GM12892 (cell line): ENCODE measurements at regions not wholly inside any gene's neighbourhood (a gene's known extent, or its start where the extent isn't known, plus 50 kb on each side); places are given as distances from the start of the nearest gene placed in this dataset.

Source experiments
- DNase-seq: peaks from one replicate; pipeline ENCODE4 v3.0.0; 2011; ENCODE audit not compliant: insufficient read length
- FAIRE-seq: peaks from 2 replicates; lab custom pipeline; 2011; peaks lifted over from hg19 to GRCh38; lab: Jason Lieb, UNC
- POLR2A ChIP-seq: IDR thresholded peaks from 2 replicates; pipeline ENCODE4 v1.6.1; 2011; ENCODE audit warnings: low read depth, low read length, control low read depth
- POLR2AphosphoS5 ChIP-seq: IDR thresholded peaks from 2 replicates; pipeline ENCODE4 v1.6.1; 2011; ENCODE audit warnings: low read depth, low read length, control low read depth
- TAF1 ChIP-seq: IDR thresholded peaks from 2 replicates; pipeline ENCODE4 v1.6.1; 2011; ENCODE audit warnings: low read depth, mild to moderate bottlenecking, control low read depth, low read length, borderline replicate concordance

DNA sequence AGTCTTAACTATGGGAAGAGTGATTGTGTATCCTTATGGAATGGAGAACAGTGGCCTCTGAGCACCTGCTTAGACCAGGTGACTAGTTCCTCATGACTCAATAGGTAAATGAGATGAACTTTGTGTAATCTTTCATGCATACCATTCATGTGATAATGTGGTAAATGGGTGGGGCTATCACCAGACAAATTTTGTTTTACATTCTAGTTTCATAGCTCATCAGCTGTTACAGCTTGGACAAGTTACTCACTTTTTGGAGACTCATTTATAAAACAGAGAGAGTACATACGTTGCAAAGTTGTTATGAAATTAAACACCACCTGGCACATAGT is 103.7 kb upstream of the TGFBR2 start:
- TF ChIP-seq POLR2A = no peak
- no peak for TF ChIP-seq TAF1
- TF ChIP-seq POLR2AphosphoS5 = no peak
- FAIRE-seq (no peak), DNase-seq (no peak)

DNA sequence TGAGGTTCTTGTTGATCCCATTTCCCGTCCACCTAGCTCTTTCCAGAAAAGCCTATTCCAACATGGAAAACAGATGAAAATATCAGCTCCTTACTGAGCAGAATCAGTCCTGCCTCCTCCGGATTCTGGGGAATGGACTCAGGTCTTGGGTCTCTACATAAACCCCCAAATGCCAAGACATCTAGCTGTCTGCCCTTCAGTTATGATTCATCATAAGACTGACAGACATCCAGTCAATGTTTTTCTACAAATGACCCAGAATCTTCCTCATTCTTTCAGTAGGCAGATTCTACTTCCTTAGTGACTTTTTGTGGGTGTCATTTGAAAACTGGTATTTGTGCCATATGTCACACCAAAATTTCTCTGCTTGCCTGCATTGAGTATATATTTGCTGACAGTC is 103.0 kb upstream of the TGFBR2 start:
- FAIRE-seq (no peak), DNase-seq (no peak)
- TF ChIP-seq POLR2A (no peak), POLR2AphosphoS5 (no peak), TAF1 (no peak)

DNA sequence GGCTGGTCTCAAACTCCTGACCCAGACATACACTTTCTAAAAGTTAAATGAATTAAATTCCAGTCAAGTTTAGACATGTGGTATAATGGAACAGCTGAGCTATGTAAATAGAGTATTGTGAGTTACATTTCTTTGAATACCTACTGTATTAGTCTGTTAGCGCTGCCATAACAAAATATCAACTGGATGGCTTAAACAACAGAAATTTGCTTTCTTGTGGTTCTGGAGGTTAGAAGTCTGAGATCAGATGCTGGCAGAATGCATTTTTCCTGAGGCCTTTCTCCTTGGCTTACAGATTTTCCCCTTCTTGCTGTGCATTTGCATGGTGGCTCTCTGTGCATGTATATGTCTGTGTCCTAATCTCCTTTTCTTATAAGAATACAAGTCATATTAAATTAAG is 101.5 kb upstream of the TGFBR2 start:
- TF ChIP-seq TAF1 = no peak
- no peak for TF ChIP-seq POLR2AphosphoS5
- no peak for TF ChIP-seq POLR2A

DNA sequence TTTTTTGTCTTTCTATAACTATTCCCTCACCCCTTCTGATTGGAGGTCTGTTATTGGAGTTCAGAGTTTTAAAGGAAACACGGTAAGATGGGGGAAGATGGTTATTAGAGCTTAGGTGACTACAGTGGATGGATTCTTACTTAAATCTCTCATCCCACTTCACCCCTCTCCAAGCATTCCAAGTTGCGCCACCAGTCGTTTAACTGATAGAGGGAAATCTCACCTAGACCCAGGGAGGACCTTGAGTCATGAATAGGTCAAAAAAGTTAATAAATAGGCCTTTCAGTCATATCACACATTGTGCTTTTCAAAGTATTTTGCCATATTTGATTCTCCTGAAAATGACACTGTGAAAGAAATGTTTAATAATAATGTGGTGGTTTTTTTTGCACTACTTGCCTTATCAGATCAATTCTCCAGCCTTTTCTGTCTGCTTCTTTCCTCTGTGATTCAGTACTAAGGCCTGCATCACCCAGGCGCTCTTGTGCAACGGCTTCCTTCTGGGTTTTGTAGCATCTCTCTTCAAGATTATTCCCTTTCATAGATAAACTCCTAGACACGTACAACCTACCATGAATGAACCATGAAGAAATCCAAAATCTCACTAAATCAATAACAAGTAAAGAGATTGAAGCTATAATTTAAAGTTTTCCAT is 100.4 kb upstream of the TGFBR2 start:
- TF ChIP-seq POLR2A (no peak), POLR2AphosphoS5 (no peak), TAF1 (no peak)

More for the DNA sequence above, 101.5 kb upstream of the TGFBR2 start:
- DNase-seq (no peak), FAIRE-seq (no peak)

DNA sequence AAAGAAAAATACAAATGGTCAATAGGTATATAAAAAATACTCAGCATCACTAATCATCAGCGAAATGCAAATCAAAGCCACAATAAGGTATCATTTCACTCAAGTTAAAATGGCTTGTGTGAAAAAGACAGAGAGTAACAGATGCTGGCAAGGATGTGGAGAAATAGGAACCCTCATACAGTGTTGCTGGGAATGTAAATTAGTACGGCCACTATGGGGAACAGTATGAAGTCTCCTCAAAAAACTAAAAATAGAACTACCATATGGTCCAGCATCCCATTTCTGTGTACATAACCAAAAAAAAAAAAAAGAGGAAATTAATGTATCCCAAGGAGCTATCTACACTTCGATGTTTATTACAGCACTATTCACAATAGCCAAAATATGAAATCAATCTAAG is 98.1 kb upstream of the TGFBR2 start:
- no peak for DNase-seq
- no peak for FAIRE-seq
- TF ChIP-seq POLR2A (no peak), POLR2AphosphoS5 (no peak), TAF1 (no peak)

More for the DNA sequence above, 100.4 kb upstream of the TGFBR2 start:
- FAIRE-seq (no peak), DNase-seq (no peak)

DNA sequence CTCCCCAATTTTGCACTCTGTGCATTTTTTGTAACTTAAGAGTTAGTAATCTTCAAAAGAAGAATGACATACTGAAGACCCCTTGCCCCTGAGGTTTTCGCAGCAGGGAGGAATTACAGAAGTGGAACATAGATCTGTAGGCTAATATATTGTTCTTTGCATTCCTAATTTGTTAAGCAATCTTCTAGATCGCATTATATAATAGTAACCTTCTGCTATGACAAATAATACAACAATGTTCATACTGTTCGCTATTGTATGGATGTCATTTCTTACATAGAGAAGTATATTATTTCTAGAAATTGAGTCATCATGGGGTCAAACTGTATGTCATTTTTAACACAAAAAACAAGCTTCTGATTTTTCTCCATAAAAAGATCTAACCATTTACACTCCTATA is 95.8 kb upstream of the TGFBR2 start:
- FAIRE-seq = no peak
- no peak for DNase-seq

DNA sequence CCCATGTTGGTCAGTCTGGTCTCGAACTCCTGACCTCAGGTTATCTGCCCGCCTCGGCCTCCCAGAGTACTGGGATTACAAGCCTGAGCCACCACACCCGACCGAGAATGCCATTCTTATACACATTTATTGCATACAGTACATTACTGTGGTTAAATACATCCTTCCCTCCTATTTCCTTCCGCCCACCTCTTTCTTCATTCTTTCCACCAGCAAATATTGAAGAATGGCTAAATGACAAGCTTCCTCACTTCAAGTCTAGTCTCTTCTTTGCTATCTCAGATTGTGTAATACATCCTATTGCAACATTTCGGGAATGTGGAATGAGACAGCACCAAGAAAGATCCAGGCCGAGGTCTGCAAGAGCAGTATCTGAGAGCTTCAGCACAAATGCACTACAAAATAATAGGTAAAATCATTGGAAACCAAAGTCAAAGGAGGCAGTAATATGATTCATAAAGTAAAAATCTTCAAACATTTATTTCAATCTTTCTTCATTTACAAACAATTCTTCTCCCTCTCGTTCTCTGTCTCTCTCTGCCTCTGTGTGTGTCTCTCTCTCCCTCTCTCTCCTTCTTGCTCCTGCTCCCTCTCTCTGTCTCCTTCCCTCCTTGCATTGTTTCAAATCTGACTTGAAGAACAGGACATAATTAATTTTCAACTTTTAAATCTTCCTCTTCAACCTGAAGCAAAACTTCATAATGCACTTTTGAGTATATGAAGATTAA is 94.7 kb upstream of the TGFBR2 start:
- DNase-seq (no peak), FAIRE-seq (no peak)
- TF ChIP-seq POLR2AphosphoS5 = no peak
- no peak for TF ChIP-seq POLR2A
- TF ChIP-seq TAF1 = no peak

More for the DNA sequence above, 95.8 kb upstream of the TGFBR2 start:
- no peak for TF ChIP-seq POLR2A
- TF ChIP-seq TAF1 = no peak
- TF ChIP-seq POLR2AphosphoS5 = no peak

DNA sequence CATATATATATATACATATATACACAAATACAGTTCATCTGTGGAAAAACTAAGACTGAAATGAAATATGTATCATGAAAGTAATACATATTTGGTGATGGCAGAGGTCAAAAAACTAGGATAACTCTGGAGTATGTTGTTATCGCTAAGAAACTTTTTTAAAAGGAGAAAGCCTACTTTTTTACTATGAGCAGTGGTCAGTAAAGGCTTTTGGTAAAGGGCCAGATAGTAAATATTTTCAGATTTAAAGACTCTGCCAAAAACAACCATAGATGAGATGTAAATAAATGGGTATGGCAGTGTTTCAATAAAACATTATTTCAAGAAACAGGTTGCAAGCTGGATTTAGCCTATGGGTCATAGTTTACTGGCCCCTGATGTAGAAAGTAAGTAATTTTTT is 93.8 kb upstream of the TGFBR2 start:
- TF ChIP-seq POLR2A (no peak), TAF1 (no peak), POLR2AphosphoS5 (no peak)
- FAIRE-seq (no peak), DNase-seq (no peak)

DNA sequence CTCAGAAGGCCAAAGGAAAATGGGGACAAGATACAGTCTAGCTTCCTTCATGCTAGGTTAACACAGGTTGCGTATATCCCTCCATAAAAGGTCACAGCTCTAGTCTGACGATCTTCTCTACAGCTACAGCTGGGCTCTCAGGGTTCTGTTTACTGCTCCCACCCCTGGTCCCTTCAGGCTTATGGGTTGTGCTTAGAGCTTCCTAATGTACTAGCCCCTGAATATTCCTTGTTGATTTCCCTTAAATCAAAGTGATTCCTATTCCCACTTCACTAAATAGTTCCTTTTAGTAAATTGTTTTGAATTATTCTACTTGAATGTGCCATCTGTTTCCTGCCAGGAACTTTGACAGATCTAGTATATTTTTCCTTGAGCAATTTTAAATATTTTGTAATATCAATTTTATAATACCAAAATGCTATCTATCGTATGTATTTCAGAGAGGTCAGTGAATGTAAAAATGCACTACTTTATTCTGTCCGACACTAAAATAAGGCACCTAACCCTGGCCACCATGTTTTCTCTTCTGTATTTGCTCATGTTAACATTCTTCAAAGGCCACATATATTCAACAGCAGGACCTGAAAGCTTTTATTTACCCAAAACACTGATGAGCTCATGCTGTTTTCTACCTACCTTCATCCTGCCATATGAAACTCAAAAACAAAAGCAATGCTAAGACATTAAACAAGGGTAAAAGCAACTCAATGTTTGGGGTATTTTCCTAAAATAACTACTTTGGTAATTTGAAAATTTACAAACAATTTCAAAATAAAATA is 92.8 kb upstream of the TGFBR2 start:
- DNase-seq (no peak), FAIRE-seq (no peak)
- TF ChIP-seq POLR2AphosphoS5 = no peak
- TF ChIP-seq POLR2A = no peak
- no peak for TF ChIP-seq TAF1

DNA sequence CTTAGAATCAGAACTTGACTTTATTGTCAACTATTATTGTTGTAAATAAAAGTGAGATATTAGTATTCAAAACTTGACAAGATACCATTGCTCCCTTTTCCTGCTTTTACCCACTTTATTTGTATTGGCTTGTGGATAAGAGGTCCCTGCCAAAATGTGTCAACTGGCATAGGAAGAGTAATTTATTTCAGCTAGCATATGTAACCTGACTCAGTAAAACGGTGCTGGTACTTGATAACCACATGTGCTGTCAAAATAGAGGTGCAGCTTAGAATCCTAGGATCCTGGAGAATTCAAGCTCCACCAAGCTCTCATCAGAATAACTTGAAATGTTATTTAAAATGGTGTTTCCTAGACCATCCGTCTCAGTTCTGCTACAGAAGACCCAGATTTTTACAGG is 90.2 kb upstream of the TGFBR2 start:
- DNase-seq = no peak
- FAIRE-seq = no peak
- TF ChIP-seq TAF1 (no peak), POLR2A (no peak), POLR2AphosphoS5 (no peak)

DNA sequence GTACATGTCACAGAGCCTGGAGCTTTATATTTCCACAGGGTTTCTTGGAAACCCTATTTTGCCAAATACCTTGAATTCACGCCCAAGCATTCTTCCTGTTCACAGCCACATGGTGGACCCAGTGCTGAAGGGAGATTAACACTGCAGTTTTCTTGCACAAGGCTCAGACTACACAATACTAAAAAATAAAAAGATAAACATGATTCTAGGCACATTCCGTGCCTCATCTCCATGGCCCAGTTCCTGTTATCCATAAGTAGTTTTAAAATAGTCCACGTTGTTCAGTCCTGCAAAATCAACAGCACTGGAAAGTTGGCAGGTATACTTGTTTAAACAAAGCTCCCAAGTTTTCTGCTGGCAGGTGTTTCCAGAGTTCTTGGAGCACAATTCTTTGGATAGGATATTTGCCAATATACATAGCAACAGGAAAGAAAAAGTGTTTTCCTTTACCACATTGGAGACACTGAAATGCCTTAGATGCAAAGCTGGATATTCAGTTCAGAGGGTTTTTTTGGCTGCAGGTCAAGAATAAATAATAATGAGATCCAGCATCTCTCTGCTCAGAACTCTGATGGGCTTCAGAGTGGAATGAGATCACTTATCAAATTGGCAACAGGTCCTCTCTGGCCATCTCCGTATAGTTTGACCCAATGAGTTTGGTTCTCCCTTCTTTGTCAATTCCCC is 88.1 kb upstream of the TGFBR2 start:
- TF ChIP-seq POLR2A (no peak), TAF1 (no peak), POLR2AphosphoS5 (no peak)
- DNase-seq (no peak), FAIRE-seq (no peak)

DNA sequence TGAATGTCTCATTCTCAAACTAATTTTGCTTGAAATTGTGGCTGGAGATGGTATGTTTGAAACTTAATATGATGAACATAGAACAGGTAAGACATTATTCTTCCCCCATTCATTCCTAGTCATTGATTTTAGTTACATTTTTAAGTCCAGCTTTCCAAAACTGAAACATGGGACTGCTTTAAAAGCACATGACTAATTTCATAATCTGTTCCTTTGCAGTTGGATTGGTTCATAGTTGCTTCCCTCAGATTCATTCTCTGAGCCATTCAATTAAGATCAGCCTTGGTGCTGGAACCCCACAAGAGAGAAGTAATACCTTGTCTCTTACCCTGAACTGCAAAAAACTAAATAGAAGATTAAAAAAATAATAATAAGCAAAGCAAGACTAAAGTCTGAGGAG is 87.5 kb upstream of the TGFBR2 start:
- DNase-seq (no peak), FAIRE-seq (no peak)
- no peak for TF ChIP-seq POLR2A
- no peak for TF ChIP-seq TAF1
- no peak for TF ChIP-seq POLR2AphosphoS5

DNA sequence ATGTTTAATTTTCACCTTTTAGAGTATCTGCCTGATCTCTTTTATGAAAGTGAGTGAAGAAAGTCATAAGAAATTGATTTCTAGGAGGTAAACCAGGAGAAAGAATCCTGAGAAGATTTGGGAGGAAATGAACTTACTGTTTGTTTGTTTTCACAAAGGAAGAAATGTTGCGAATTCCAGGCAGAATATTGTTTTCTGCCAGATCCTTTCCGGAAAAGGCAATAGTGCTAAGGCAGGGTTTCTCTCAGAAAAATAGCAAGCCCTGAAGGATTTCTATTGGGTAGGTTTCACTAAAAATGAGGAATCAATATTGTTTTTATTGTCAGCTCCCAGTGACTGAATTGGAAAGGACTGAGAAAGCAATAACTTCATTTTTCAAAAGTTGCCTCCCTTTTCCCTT is 85.7 kb upstream of the TGFBR2 start:
- DNase-seq (no peak), FAIRE-seq (no peak)
- no peak for TF ChIP-seq POLR2A
- TF ChIP-seq POLR2AphosphoS5 = no peak
- no peak for TF ChIP-seq TAF1
